K562 (cell line): ENCODE measurements at regions not wholly inside any gene's neighbourhood (a gene's known extent, or its start where the extent isn't known, plus 50 kb on each side); places are given as distances from the start of the nearest gene placed in this dataset.

Source experiments
- CREBBP ChIP-seq: IDR thresholded peaks from one replicate; pipeline ENCODE4 v1.6.1; 2012; ENCODE audit warnings: low read depth, mild to moderate bottlenecking, control low read depth, inconsistent platforms, low read length
- EZH2 ChIP-seq: IDR thresholded peaks from 2 replicates; pipeline ENCODE4 v1.6.1; 2012; ENCODE audit warnings: low read depth, mild to moderate bottlenecking, inconsistent platforms, low read length, borderline replicate concordance
- NCOA2 ChIP-seq, 2 experiments: fragments of 450-650 bp; IDR thresholded peaks; 2 replicates each; pipeline ENCODE4 v1.6.1; 2018; ENCODE audit warnings: mild to moderate bottlenecking in 2 of 2, moderate library complexity in 1 of 2; ENCODE audit not compliant: partially characterized antibody in 2 of 2
- NFE2 ChIP-seq: IDR thresholded peaks from 2 replicates; pipeline ENCODE4 v1.6.1; 2014; ENCODE audit warnings: antibody characterized with exemption, low read depth
- PHF21A ChIP-seq: fragments of 450-650 bp; IDR thresholded peaks from 2 replicates; pipeline ENCODE4 v1.6.1; 2017; ENCODE audit warnings: low read depth, borderline replicate concordance
- POLR2A ChIP-seq: fragments of 450-650 bp; conservative IDR thresholded peaks from 2 replicates; pipeline ENCODE4 v1.6.1; 2016
- SNRNP70 ChIP-seq: fragments of 200-400 bp; formaldehyde crosslinking; optimal IDR thresholded peaks from 2 replicates; pipeline ENCODE3; 2017; ENCODE audit warnings: low read depth, low read length
- TCF7L2 ChIP-seq: fragments of 150-350 bp; IDR thresholded peaks from 2 replicates; pipeline ENCODE4 v1.6.1; 2016; ENCODE audit warnings: low read depth, mild to moderate bottlenecking, low read length, moderate library complexity
- XRCC5 ChIP-seq: fragments of 200-400 bp; formaldehyde crosslinking; IDR thresholded peaks from 2 replicates; pipeline ENCODE4 v1.6.1; 2017; ENCODE audit warnings: low read depth, mild to moderate bottlenecking, low read length
- ZNF274 ChIP-seq: IDR thresholded peaks from 2 replicates; pipeline ENCODE4 v1.6.1; 2011; ENCODE audit warnings: low read depth, mild to moderate bottlenecking, low read length, moderate library complexity, borderline replicate concordance
- ZNF3 ChIP-seq: fragments of 250-450 bp; sonication (Bioruptor Pico); IDR thresholded peaks from 2 replicates; pipeline ENCODE4 v1.5.0; 2021; ENCODE audit warnings: mild to moderate bottlenecking, moderate library complexity
- ZNF764 ChIP-seq: fragments of 250-450 bp; sonication (Bioruptor Pico); IDR thresholded peaks from 2 replicates; pipeline ENCODE4 v1.4.0; 2020; ENCODE audit warnings: low read depth, mild to moderate bottlenecking, moderate library complexity
- TF ChIP-seq, protein P1 (sequence below), 3 experiments: IDR thresholded peaks in 2 of 3; conservative IDR thresholded peaks in 1 of 3; 2 replicates each; pipeline ENCODE4 v1.5.1; 2011 to 2012; ENCODE audit warnings: low read length in 3 of 3, mild to moderate bottlenecking in 3 of 3, control low read depth in 2 of 3, improper control_type of control experiment in 1 of 3, inconsistent platforms in 1 of 3, low read depth in 1 of 3, mixed read lengths in 1 of 3, moderate library complexity in 1 of 3; ENCODE audit not compliant: insufficient read depth in 2 of 3

DNA sequence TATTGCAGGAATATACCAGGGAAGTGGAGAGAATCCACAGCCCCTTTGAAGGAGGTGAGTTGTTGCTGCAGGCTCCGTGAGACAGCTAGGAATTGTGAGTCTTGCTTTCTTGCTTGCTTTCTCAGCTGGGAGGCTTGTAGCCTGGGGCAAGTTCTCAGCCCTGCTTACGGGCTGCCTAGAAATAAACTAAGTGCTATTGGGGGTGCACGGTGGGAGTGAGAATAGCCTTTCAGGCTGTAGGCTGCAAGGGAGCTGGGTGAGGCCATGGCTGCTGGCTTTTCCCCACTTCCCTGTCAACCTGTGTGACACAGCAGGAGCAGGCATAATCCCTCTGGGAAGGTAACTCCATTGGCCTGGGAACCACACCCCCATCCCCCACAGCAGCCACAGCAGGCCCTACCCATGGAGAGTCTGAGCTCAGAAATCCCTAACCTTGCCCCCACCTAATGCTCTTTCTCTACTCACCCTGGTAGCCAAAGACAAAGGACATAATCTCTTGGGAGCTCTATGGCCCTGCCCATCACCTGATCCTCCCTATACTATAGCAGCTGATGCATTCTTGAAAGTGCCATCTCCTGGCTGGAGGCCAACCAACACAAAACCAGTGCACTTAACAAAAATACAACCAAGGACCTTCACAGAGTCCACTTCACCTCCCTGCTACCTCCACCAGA, 113.0 kb downstream of the MMRN1 start:
- TF ChIP-seq ZNF764 (CRISPR knock-in tag) (no peak), CREBBP (no peak), EZH2 (no peak), XRCC5 (no peak), ZNF3 (CRISPR knock-in tag) (no peak), NFE2 (no peak), NCOA2 (IDR thresholded peaks at IDR 0.05; ENCODE audit: partially characterized antibody in 2 of 2) (no peak), POLR2A (no peak), PHF21A (no peak), TCF7L2 (no peak), SNRNP70 (no peak), ZNF274 (no peak)
- TF ChIP-seq, protein P1, sequence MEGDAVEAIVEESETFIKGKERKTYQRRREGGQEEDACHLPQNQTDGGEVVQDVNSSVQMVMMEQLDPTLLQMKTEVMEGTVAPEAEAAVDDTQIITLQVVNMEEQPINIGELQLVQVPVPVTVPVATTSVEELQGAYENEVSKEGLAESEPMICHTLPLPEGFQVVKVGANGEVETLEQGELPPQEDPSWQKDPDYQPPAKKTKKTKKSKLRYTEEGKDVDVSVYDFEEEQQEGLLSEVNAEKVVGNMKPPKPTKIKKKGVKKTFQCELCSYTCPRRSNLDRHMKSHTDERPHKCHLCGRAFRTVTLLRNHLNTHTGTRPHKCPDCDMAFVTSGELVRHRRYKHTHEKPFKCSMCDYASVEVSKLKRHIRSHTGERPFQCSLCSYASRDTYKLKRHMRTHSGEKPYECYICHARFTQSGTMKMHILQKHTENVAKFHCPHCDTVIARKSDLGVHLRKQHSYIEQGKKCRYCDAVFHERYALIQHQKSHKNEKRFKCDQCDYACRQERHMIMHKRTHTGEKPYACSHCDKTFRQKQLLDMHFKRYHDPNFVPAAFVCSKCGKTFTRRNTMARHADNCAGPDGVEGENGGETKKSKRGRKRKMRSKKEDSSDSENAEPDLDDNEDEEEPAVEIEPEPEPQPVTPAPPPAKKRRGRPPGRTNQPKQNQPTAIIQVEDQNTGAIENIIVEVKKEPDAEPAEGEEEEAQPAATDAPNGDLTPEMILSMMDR (IDR thresholded peaks at IDR 0.05 in 2 of 3, conservative IDR thresholded peaks at IDR 0.05 in 1 of 3; ENCODE audit: insufficient read depth in 2 of 3, low read depth in 1 of 3, low read length in 3 of 3), result no peak
